HepG2 (cell line): ENCODE measurements at regions not wholly inside any gene's neighbourhood (a gene's known extent, or its start where the extent isn't known, plus 50 kb on each side); places are given as distances from the start of the nearest gene placed in this dataset.

ENCODE experiments used
- ATAC-seq: fragments of 200-7000 bp; cut with Tn5 transposase; 3 replicates; pipeline ENCODE4 v1.9.1; 2020; ENCODE audit warnings: mild to moderate bottlenecking, moderate library complexity
- BruUV-seq: library from RNA; stranded (reverse); fragments of 400-500 nt; replicated peaks from 2 replicates; lab custom pipeline; 2021; lab: Mats Ljungman, UMichigan
- CTCF ChIA-PET: fragments of 300-600 bp; formaldehyde crosslinking; extraction: SDS; loops from one replicate; lab custom pipeline; 2021; ENCODE audit warnings: low total read pairs, inconsistent platforms, low intra/inter-chr PET ratio; lab: Yijun Ruan, JAX
- POLR2A ChIA-PET: fragments of 350-600 bp; sonication (Branson Sonifier 250); formaldehyde crosslinking; loops from one replicate; lab custom pipeline; 2020; ENCODE audit warnings: antibody characterized with exemption, inconsistent platforms; lab: Yijun Ruan, JAX
- DNase-seq: peaks from one replicate; pipeline ENCODE4 v3.0.0-alpha.2; 2015; ENCODE audit warnings: low spot score
- FAIRE-seq: peaks from 3 replicates; lab custom pipeline; 2011; peaks lifted over from hg19 to GRCh38; lab: Jason Lieb, UNC
- H2AFZ ChIP-seq: one replicate; pipeline ENCODE4 v1.6.1; 2011; ENCODE audit warnings: low read length, inconsistent platforms
- H3K27ac ChIP-seq: fragments of 300-600 bp; 3 replicates; pipeline ENCODE4 v1.8.0; 2011; ENCODE audit warnings: mixed run types, mild to moderate bottlenecking, mixed read lengths, low read length, inconsistent platforms; ENCODE audit not compliant: insufficient read depth; ENCODE audit errors: extremely low read length
- H3K27me3 ChIP-seq, 2 experiments: fragments of 200-600 bp in 1 of 2; 2 replicates in 1 of 2; 3 replicates in 1 of 2; pipeline versions ENCODE4 v1.6.0 to v1.8.0; 2011; ENCODE audit warnings: low read length in 2 of 2, mild to moderate bottlenecking in 2 of 2, moderate library complexity in 2 of 2, inconsistent platforms in 1 of 2; ENCODE audit not compliant: insufficient read depth in 2 of 2, control insufficient read depth in 1 of 2
- H3K36me3 ChIP-seq, 2 experiments: fragments of 200-600 bp in 1 of 2; replicated peaks in 1 of 2; 2 replicates in 1 of 2; 3 replicates in 1 of 2; pipeline versions ENCODE4 v1.5.1 to v1.8.0; 2011; ENCODE audit warnings: low read length in 2 of 2, inconsistent platforms in 1 of 2; ENCODE audit not compliant: insufficient read depth in 2 of 2, control insufficient read depth in 1 of 2
- H3K4me1 ChIP-seq: 2 replicates; pipeline ENCODE4 v1.5.1; 2012; ENCODE audit warnings: low read length, inconsistent platforms; ENCODE audit not compliant: insufficient read depth
- H3K4me2 ChIP-seq: 2 replicates; pipeline ENCODE4 v1.6.0; 2011; ENCODE audit warnings: low read depth, low read length, inconsistent platforms
- H3K4me3 ChIP-seq, 3 experiments: fragments of 200-600 bp in 1 of 3; sonication (generic), shearing (Covaris generic) in 1 of 3; replicated peaks in 1 of 3; 2 replicates each; pipeline ENCODE4 v1.5.1; 2011 to 2016; ENCODE audit warnings: low read length in 3 of 3, inconsistent platforms in 2 of 3, low read depth in 2 of 3, mild to moderate bottlenecking in 2 of 3, control low read depth in 1 of 3, mixed read lengths in 1 of 3; ENCODE audit not compliant: insufficient read depth in 1 of 3
- H3K79me2 ChIP-seq: one replicate; pipeline ENCODE4 v1.6.1; 2011; ENCODE audit warnings: low read length, inconsistent platforms; ENCODE audit not compliant: insufficient read depth
- H3K9ac ChIP-seq: 2 replicates; pipeline ENCODE4 v1.6.0; 2011; ENCODE audit warnings: mild to moderate bottlenecking, low read depth, low read length, inconsistent platforms; ENCODE audit not compliant: insufficient read depth
- H3K9me3 ChIP-seq: 2 replicates; pipeline ENCODE4 v1.5.1; 2012; ENCODE audit warnings: mild to moderate bottlenecking, low read length
- H4K20me1 ChIP-seq: 2 replicates; pipeline ENCODE4 v1.6.0; 2011; ENCODE audit warnings: inconsistent platforms, mild to moderate bottlenecking, low read length, moderate library complexity; ENCODE audit not compliant: insufficient read depth
- CREM ChIP-seq, 2 experiments: sonication (generic) in 1 of 2; formaldehyde crosslinking in 1 of 2; IDR thresholded peaks; 2 replicates each; pipeline versions ENCODE4 v1.4.0 to v1.6.1; 2016 to 2020; ENCODE audit warnings: antibody characterized with exemption in 1 of 2, mild to moderate bottlenecking in 1 of 2, missing genetic modification reagents in 1 of 2
- EEA1 ChIP-seq: sonication (generic); formaldehyde crosslinking; IDR thresholded peaks from 2 replicates; pipeline ENCODE4 v1.5.1; 2020; ENCODE audit warnings: mild to moderate bottlenecking, missing genetic modification reagents, borderline replicate concordance
- HOXD1 ChIP-seq: sonication (generic); formaldehyde crosslinking; IDR thresholded peaks from 2 replicates; pipeline ENCODE4 v1.5.0; 2020; ENCODE audit warnings: missing genetic modification reagents
- PPARG ChIP-seq: conservative IDR thresholded peaks from 2 replicates; pipeline ENCODE4 v1.6.1; 2016; ENCODE audit warnings: missing biosample characterization, missing genetic modification reagents
- ZFP36 ChIP-seq: fragments of 150-350 bp; IDR thresholded peaks from 2 replicates; pipeline ENCODE4 v1.6.1; 2018; ENCODE audit warnings: borderline replicate concordance, low read length, low read depth; ENCODE audit not compliant: partially characterized antibody
- ZNF136 ChIP-seq: sonication (generic); formaldehyde crosslinking; IDR thresholded peaks from 2 replicates; pipeline ENCODE4 v1.8.1; 2022; ENCODE audit warnings: low read depth, mild to moderate bottlenecking, moderate library complexity, missing genetic modification reagents
- ZNF282 ChIP-seq: fragments of 450-650 bp; IDR thresholded peaks from 2 replicates; pipeline ENCODE4 v1.6.1; 2018; ENCODE audit not compliant: partially characterized antibody
- ZNF326 ChIP-seq: sonication (generic); formaldehyde crosslinking; IDR thresholded peaks from 2 replicates; pipeline ENCODE4 v1.4.0; 2020; ENCODE audit warnings: missing genetic modification reagents, borderline replicate concordance
- ZNF563 ChIP-seq: sonication (generic); formaldehyde crosslinking; IDR thresholded peaks from 2 replicates; pipeline ENCODE4 v1.8.0; 2022; ENCODE audit warnings: mild to moderate bottlenecking, moderate library complexity, missing genetic modification reagents
- ZNF782 ChIP-seq: sonication (generic); formaldehyde crosslinking; IDR thresholded peaks from 2 replicates; pipeline ENCODE4 v1.4.0; 2020; ENCODE audit warnings: missing genetic modification reagents, mild to moderate bottlenecking, borderline replicate concordance
- ZSCAN22 ChIP-seq: sonication (generic); formaldehyde crosslinking; IDR thresholded peaks from 2 replicates; pipeline ENCODE4 v1.4.0; 2020; ENCODE audit warnings: mild to moderate bottlenecking, missing genetic modification reagents
- WGBS: methylation state at CpG from one replicate; pipeline ENCODE4 v1.1.6; 2017; ENCODE audit warnings: low lambda C conversion rate; 5-methylcytosine and 5-hydroxymethylcytosine counted together
- in situ Hi-C: cut with HindIII; loops from 2 replicates; pipeline ENCODE4 v1.10.0; 2017; ENCODE audit warnings: low pct_unique_long_range_greater_than_20kb; ENCODE audit not compliant: extremely low pct_ligation_motif_present
- intact Hi-C: fragments of 100-400 bp; cut with micrococcal nuclease; formaldehyde crosslinking; loops from one replicate; pipeline ENCODE4 v1.10.0; 2022; ENCODE audit not compliant: unreplicated experiment

- CTCF ChIA-PET = no interaction called here
- no TSS peak for BruUV-seq
- TF ChIP-seq ZNF326 (CRISPR knock-in tag) = no peak
- intact Hi-C loops = no loop called here
- Histone ChIP-seq H2AFZ (no peak overlapping the region), H3K4me2 (no peak overlapping the region), H3K36me3 (no peaks in the 10 kb centered on the region), H3K27ac (no peak overlapping the region), H3K9ac (no peak overlapping the region), H3K4me1 (no peaks in the 10 kb centered on the region), H4K20me1 (no peaks in the 10 kb centered on the region), H3K27me3 (no peaks in the 10 kb centered on the region; a peak in 1 of 5 replicates), H3K9me3 (no peaks in the 10 kb centered on the region), H3K79me2 (no peaks in the 10 kb centered on the region), H3K4me3 (no peak overlapping the region)
- in situ Hi-C loops = no loop called here
- POLR2A ChIA-PET = no interaction called here
- peak; percentile 51; the same call in 1 of the 3 replicates for ATAC-seq
- no peak for FAIRE-seq
- WGBS = 0% methylated on average over 1 of the region's 1 CpG
- no peak for DNase-seq
These were observed 56.0 kb upstream of the HEY2 start for GRCh38 chr6:125693480-125693879.

GRCh38 chr6:125699591-125699990, 49.8 kb upstream of the HEY2 start:
- H3K27ac ChIP-seq = no peak overlapping the region
- H3K79me2 ChIP-seq = no peaks in the 10 kb centered on the region
- H2AFZ ChIP-seq = no peak overlapping the region
- DNase-seq = no peak
- no peak overlapping the region for H3K9ac ChIP-seq
- H3K9me3 ChIP-seq = no peaks in the 10 kb centered on the region
- intact Hi-C loops = no loop called here
- ChIA-PET CTCF (no interaction called here), POLR2A (no interaction called here)
- H4K20me1 ChIP-seq = no peaks in the 10 kb centered on the region
- H3K27me3 ChIP-seq = peaks cover 0 to 8% of the 10 kb centered on the region in 2 experiments; a peak in 2 of 5 replicates
- no peak overlapping the region for H3K4me3 ChIP-seq
- no TSS peak for BruUV-seq
- ATAC-seq = no peak
- in situ Hi-C loops = no loop called here
- no peak for TF ChIP-seq CREM (IDR thresholded peaks at IDR 0.05)
- no peak for TF ChIP-seq CREM (CRISPR knock-in tag; IDR thresholded peaks at IDR 0.05)
- no peak for TF ChIP-seq ZSCAN22 (CRISPR knock-in tag)
- no peak for TF ChIP-seq ZNF563
- no peak for TF ChIP-seq HOXD1
- no peak for TF ChIP-seq EEA1 (CRISPR knock-in tag)
- TF ChIP-seq ZNF282 = no peak
- TF ChIP-seq ZFP36 = no peak
- no peak for TF ChIP-seq ZNF136 (CRISPR knock-in tag)
- no peak for TF ChIP-seq PPARG
- no peak for TF ChIP-seq ZNF782 (CRISPR knock-in tag)
- H3K4me2 ChIP-seq = no peak overlapping the region
- no peaks in the 10 kb centered on the region for H3K36me3 ChIP-seq
- WGBS = 23% methylated on average over 4 of the region's 4 CpGs
- FAIRE-seq = no peak
- H3K4me1 ChIP-seq = no peaks in the 10 kb centered on the region
